GM19351 (cell line): ENCODE measurements at regions not wholly inside any gene's neighbourhood (a gene's known extent, or its start where the extent isn't known, plus 50 kb on each side); places are given as distances from the start of the nearest gene placed in this dataset.
A peak's percentile ranks its signal among the peaks of the same experiment; 100 is the strongest.

Source experiments
- ATAC-seq: cut with Tn5 transposase; IDR thresholded peaks from one replicate; pipeline ENCODE4 v1.9.1; 2021; ENCODE audit warnings: mild to moderate bottlenecking, moderate library complexity; ENCODE audit not compliant: unreplicated experiment

- ATAC-seq: no peak
These were observed 231.3 kb downstream of the MDFIC start for GRCh38 chr7:115153176-115153575.

DNA sequence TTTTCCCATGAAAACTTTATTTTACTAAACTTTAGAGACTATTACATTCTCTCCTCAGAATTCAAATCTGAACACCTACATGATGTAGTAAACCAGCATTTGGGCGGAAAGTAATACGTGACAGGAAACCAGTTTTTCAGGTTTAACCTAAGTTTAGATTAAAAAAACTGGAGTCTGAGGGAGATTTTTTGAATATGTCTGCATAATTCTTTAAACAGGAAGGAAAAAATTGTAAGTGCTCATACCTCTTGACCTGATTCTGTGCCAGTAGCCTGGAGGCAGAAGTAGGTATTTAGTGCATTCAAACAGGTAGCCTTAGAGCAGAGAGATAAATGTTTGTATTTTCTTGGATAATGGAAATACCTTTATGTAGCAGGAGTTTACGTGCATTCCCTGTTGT is 224.3 kb downstream of the MDFIC start:
- no peak for ATAC-seq

GRCh38 chr7:115145512-115145911 is 223.6 kb downstream of the MDFIC start:
- peak; percentile 89 for ATAC-seq

GRCh38 chr7:115137816-115138215 is 215.9 kb downstream of the MDFIC start:
- ATAC-seq: no peak

- ATAC-seq: no peak
These were observed 215.0 kb downstream of the MDFIC start for GRCh38 chr7:115136796-115137443.

DNA sequence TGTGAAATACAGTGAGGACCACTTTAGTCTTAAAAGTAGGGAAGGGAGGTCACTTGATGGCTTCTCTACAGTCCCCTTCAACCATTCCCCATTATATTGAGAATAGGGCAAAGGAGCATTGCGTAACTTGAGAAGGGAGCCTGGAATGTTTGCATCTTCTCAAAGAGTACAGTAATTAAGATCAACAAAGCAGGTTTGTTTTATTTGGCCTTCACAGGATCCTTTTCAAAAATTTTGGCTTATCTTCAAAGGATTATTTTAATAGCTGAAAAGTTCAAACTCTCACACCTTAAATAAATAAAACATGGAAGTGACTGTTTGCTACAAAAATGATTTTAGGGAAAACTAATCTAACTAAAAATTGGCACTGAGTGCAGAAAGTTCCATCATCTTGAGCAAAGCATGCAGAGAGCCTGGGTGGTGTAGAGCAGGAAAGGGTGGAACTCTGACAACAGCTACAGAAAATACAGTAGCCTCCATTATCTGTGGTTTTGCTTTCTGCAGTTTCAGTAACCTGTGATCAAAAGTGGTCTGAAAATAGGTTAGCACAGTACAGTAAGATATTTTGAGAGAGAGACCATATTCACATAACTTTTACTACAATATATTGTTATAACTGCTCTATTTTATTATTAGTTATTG is 214.0 kb downstream of the MDFIC start:
- peak; percentile 98 for ATAC-seq

DNA sequence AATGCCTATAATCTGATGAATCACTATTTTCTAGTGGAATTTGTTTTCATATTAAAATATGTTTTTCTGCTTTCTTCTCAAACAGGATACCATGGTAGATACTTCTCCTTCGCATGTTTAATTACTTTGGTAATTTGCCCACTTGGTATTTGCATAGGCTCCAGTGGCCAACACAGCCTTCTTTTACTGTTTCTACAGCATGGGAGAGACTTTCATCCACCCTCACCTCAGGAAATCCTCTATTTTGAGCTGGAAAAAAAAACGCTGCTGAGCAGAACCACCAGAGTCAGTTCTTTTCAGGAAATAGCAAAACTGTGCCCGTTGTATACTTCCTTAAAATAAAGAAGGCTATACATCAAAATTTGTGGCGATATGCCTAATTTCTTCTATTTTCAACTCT is 213.3 kb downstream of the MDFIC start:
- ATAC-seq: no peak

DNA sequence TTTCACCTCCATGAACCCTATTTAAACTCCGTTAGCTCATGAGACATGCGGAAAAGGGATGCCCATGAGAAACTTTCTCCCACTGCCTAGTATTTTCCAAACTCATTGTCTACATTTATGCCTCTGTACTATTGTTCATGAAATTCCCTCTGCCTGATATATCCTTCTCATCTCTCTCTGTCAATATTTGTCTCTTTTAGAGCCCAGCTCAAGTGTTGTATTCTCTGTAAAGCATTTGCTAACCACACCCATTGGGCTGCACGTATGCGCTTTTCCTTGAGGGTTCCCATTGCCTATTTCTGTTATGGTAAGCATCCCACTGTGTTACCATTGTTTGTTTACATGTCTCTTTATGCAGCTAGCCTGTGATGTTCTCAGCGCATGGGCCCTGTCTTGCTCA is 211.4 kb downstream of the MDFIC start:
- no peak for ATAC-seq

GRCh38 chr7:115132096-115132495 is 210.2 kb downstream of the MDFIC start:
- ATAC-seq: no peak

GRCh38 chr7:115128154-115128553 is 206.3 kb downstream of the MDFIC start:
- no peak for ATAC-seq

DNA sequence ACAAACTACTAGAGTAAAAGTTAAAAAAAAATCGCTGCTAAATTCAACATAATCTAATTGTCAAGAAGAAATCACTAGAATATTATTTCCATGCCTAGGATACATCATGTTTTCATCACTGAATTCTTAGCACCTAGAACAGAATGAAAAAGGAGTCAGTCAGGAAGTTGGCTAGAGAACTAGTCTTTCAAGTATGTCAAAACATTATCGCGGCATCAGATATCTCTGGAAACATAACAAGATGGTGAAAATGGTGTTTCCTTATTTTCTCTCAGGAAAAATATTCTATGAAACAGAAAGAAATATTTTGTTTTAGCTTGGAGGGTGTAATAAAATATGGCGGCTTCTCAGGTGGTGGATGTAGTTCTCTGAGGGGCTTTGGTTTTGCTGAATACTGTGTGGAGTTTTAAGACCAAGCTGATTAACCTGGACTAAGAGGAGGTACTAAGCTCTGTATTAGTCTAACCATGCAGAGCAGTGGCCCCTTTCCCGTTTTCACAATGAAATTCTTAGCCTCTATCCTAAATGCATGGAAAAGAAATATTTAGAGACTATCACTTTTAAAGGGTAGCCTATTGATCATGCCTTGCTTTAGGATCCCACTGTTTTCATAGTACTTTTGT is 205.6 kb downstream of the MDFIC start:
- ATAC-seq: no peak

- ATAC-seq: no peak
These were observed 203.9 kb downstream of the MDFIC start for GRCh38 chr7:115125750-115126149.

- ATAC-seq: no peak
These were observed 203.4 kb downstream of the MDFIC start for GRCh38 chr7:115125312-115125711.

GRCh38 chr7:115124409-115124939 is 202.6 kb downstream of the MDFIC start:
- no peak for ATAC-seq

GRCh38 chr7:115123441-115123840 is 201.5 kb downstream of the MDFIC start:
- ATAC-seq: no peak

DNA sequence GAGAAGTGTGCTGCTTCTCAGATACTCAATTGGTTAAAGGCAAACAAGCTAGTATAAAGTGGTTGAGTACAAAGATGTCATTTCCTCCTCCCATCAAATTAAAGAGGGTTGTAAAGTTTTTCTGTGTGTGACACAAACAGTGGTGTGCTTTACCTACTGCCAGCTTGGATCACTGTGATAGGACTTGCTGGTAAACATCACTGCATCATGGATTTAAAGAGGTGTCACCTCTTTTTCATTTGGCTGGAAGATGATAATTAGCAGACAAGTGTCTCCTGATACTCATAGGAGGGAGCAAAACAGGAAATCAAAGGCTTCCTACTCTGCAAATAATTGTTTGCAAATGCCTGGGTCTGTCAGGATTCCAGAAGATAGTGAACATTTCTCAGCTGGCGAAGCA is 200.5 kb downstream of the MDFIC start:
- ATAC-seq: no peak

DNA sequence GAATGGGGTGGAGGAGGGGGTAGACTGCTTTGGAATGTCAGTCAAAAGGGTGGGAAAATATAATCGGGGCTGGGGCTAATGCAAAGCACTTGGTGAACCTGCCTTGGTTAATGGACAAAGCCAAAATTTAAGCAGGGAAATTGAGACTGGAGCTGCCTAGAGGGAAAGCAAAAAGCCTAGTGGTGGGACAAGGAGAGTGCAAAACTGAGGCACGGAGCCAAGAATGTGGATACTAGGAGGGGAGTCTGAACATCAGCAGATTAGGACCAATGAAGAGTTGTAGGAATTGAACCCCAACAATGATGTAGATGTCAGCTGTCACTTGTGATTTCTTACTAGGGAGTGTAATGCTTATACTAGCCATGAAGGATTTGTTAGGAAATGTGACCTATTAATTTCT is 195.9 kb downstream of the MDFIC start:
- no peak for ATAC-seq

- ATAC-seq: no peak
These were observed 195.2 kb downstream of the MDFIC start for GRCh38 chr7:115116773-115117715.

GRCh38 chr7:115113776-115114175 is 191.9 kb downstream of the MDFIC start:
- no peak for ATAC-seq

DNA sequence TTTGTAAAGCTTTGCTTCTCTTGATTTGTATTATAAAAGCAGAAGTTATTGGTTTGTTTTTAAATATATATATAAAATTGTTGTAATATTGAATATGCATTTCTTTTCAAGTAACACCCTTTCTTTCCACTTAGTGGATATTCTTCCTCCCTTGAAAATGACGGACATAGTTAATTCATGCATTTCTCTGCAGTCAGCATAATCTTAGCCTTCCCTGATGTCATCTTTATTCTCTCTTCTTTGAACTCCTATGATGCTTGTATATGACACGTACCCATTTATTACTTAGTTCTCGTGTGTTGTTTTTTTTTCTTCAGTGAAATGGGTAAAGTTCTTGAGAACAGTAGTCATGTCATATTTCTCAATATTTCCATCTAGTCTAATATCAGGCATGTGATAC is 191.2 kb downstream of the MDFIC start:
- no peak for ATAC-seq

DNA sequence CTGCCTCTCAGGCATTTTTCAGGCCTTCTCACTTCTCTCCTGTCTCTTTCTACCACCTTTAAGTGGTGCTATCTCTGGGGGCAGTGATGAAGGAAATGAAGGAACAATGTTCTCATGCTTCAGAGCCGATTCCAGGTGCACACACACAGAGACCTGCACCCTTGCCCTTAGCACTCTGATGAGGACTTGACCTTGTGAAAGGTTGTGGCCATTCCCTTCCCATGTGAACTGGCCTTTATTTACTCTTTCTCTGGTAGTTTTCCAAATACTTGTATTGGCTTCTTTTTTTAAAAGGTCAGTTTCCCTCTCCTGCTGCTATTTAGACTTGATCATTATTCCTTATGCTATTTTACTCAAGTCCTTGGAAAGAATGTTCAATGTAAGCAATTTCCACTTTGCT is 188.6 kb downstream of the MDFIC start:
- no peak for ATAC-seq
